ENCODE measurements at regions not wholly inside any gene's neighbourhood (a gene's known extent, or its start where the extent isn't known, plus 50 kb on each side); places are given as distances from the start of the nearest gene placed in this dataset.
"Not testable (repeated sequence)": the region's sequence is repeated elsewhere in the genome, so short reads cannot be mapped to it uniquely, and the experiment has no call there.

DNA sequence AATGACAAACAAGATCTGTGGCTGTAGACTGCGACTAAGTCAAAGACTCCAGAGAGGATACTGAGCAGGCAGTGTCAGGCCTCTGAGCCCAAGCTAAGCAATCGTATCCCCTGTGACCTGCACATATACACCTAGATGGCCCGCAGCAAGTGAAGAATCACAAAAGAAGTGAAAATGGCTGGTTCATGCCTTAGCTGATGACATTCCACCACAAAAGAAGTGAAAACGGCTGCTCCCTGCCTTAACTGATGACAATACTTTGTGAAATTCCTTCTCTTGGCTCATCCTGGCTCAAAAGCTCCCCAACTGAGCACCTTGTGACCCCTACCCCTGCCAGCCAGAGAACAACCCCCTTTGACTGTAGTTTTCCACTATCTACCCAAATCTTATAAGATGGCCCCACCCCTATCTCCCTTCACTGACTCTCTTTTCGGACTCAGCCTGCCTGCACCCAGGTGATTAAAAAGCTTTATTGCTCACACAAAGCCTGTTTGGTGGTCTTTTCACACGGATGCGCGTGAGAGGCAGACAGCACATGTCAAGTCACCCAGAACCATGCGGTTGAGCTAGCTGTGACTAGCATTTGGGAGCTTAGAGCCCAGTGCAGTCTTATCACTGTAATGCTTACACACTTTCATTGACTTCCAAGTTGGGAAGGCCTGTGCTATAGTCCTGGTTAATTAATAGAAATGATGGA lies 812.0 kb downstream of the MCTP2 start:
- TF ChIP-seq CTCF (IDR thresholded peaks at IDR 0.05; ENCODE audit: low read depth, low read length); EZH2phosphoT487 (IDR thresholded peaks at IDR 0.05; ENCODE audit: low read depth): not testable (repeated sequence)

Measured in OCI-LY3 (cell line).